ENCODE measurements at regions not wholly inside any gene's neighbourhood (a gene's known extent, or its start where the extent isn't known, plus 50 kb on each side); places are given as distances from the start of the nearest gene placed in this dataset.

GRCh38 chr14:95440496-95440895 is 76.0 kb downstream of the SYNE3 start:
- Histone ChIP-seq H4K20me1 (ENCODE audit: insufficient read depth) (no peaks in the 10 kb centered on the region), H3K27ac (ENCODE audit: low read depth, low read length) (no peak overlapping the region), H3K9ac (ENCODE audit: low read length) (no peak overlapping the region), H3K4me1 (ENCODE audit: control insufficient read depth in 1 of 2, insufficient read depth in 2 of 2, low read length in 2 of 2) (peaks cover 0 to 7% of the 10 kb centered on the region in 2 experiments; a peak in 1 of 4 replicates), H3K9me2 (ENCODE audit: insufficient read depth) (no peaks in the 10 kb centered on the region), H3K4me2 (ENCODE audit: low read length) (no peak overlapping the region), H3K79me2 (ENCODE audit: insufficient read depth, low read length) (no peaks in the 10 kb centered on the region), H3K9me3 (ENCODE audit: control insufficient read depth in 1 of 2, insufficient read depth in 1 of 2, low read depth in 1 of 2, low read length in 2 of 2) (no peaks in the 10 kb centered on the region), H2AFZ (ENCODE audit: low read depth, low read length, poor library complexity, severe bottlenecking) (no peak overlapping the region), H3K36me3 (ENCODE audit: control insufficient read depth in 1 of 2, insufficient read depth in 2 of 2, low read length in 2 of 2) (no peaks in the 10 kb centered on the region), H3K27me3 (ENCODE audit: insufficient read depth, low read length) (no peaks in the 10 kb centered on the region), H3K4me3 (replicated peaks in 1 of 2; ENCODE audit: low read depth in 1 of 2, low read length in 2 of 2) (no peak overlapping the region)
- BruUV-seq (replicated peaks) = no TSS peak
- ATAC-seq (no peak), DNase-seq (ENCODE audit: low read depth, low spot score) (no peak)
- ChIA-PET CTCF (interaction anchor here (1.6 kb wide), 1 partner anchor 12 kb away, joined by 8 read pairs; no protein-coding TSS in a partner anchor), POLR2A (no interaction called here), RAD21 (ENCODE audit: low non-redundant PET in 1 of 2, low total read pairs in 2 of 2, uncharacterized antibody in 2 of 2, unreplicated experiment in 2 of 2) (no interaction called here)
- TF ChIP-seq SRF (IDR thresholded peaks at IDR 0.05; ENCODE audit: low read depth) (no peak), CBX3 (IDR thresholded peaks at IDR 0.05; ENCODE audit: low read depth) (no peak), ZBTB33 (IDR thresholded peaks at IDR 0.05; ENCODE audit: extremely low read depth, insufficient replicate concordance, low read length) (no peak), ELF1 (IDR thresholded peaks at IDR 0.05; ENCODE audit: borderline replicate concordance, low read depth) (no peak), ZFX (IDR thresholded peaks at IDR 0.05) (no peak), SIN3A (IDR thresholded peaks at IDR 0.05; ENCODE audit: low read depth) (no peak)
- intact Hi-C loops (cut with micrococcal nuclease) = loop anchor here (5.0 kb wide), 1 partner anchor 242 kb away; no protein-coding TSS in a partner anchor

GRCh38 chr14:95439881-95440280 is 76.6 kb downstream of the SYNE3 start:
- Histone ChIP-seq H3K4me3 (replicated peaks in 1 of 2; ENCODE audit: low read depth in 1 of 2, low read length in 2 of 2) (no peak overlapping the region), H3K4me1 (ENCODE audit: control insufficient read depth in 1 of 2, insufficient read depth in 2 of 2, low read length in 2 of 2) (peaks cover 0 to 7% of the 10 kb centered on the region in 2 experiments; a peak in 1 of 4 replicates), H2AFZ (ENCODE audit: low read depth, low read length, poor library complexity, severe bottlenecking) (no peak overlapping the region), H3K9ac (ENCODE audit: low read length) (no peak overlapping the region), H3K36me3 (ENCODE audit: control insufficient read depth in 1 of 2, insufficient read depth in 2 of 2, low read length in 2 of 2) (no peaks in the 10 kb centered on the region), H3K4me2 (ENCODE audit: low read length) (no peak overlapping the region), H3K9me3 (ENCODE audit: control insufficient read depth in 1 of 2, insufficient read depth in 1 of 2, low read depth in 1 of 2, low read length in 2 of 2) (no peaks in the 10 kb centered on the region), H4K20me1 (ENCODE audit: insufficient read depth) (no peaks in the 10 kb centered on the region), H3K79me2 (ENCODE audit: insufficient read depth, low read length) (no peaks in the 10 kb centered on the region), H3K27me3 (ENCODE audit: insufficient read depth, low read length) (no peaks in the 10 kb centered on the region), H3K9me2 (ENCODE audit: insufficient read depth) (no peaks in the 10 kb centered on the region), H3K27ac (ENCODE audit: low read depth, low read length) (no peak overlapping the region)
- DNase-seq (ENCODE audit: low read depth, low spot score) = no peak
- intact Hi-C loops (cut with micrococcal nuclease) = loop anchor here (5.0 kb wide), 1 partner anchor 242 kb away; no protein-coding TSS in a partner anchor
- ChIA-PET RAD21 (ENCODE audit: low non-redundant PET in 1 of 2, low total read pairs in 2 of 2, uncharacterized antibody in 2 of 2, unreplicated experiment in 2 of 2) (no interaction called here), POLR2A (no interaction called here), CTCF (interaction anchor here (1.6 kb wide), 1 partner anchor 13 kb away, joined by 8 read pairs; no protein-coding TSS in a partner anchor)
- no peak for ATAC-seq
- BruUV-seq (replicated peaks) = no TSS peak
- TF ChIP-seq YY1 (IDR thresholded peaks at IDR 0.05; ENCODE audit: extremely low read depth, insufficient replicate concordance, low read depth, low read length) (no peak), CBX3 (IDR thresholded peaks at IDR 0.05; ENCODE audit: low read depth) (no peak), SRF (IDR thresholded peaks at IDR 0.05; ENCODE audit: low read depth) (no peak), ATF3 (IDR thresholded peaks at IDR 0.05) (no peak), SIN3A (IDR thresholded peaks at IDR 0.05; ENCODE audit: low read depth) (no peak), SP1 (IDR thresholded peaks at IDR 0.05; ENCODE audit: low read depth) (no peak), POLR2A (IDR thresholded peaks at IDR 0.05; ENCODE audit: borderline replicate concordance, extremely low read depth, insufficient read depth, insufficient read length) (no peak), ELF1 (IDR thresholded peaks at IDR 0.05; ENCODE audit: borderline replicate concordance, low read depth) (no peak)

Measured in HCT116 (cell line).